ENCODE measurements at regions not wholly inside any gene's neighbourhood (a gene's known extent, or its start where the extent isn't known, plus 50 kb on each side); places are given as distances from the start of the nearest gene placed in this dataset.

GRCh38 chr4:132866616-132867015 is 282.5 kb upstream of the PCDH10 start:
- TF ChIP-seq, protein P1, sequence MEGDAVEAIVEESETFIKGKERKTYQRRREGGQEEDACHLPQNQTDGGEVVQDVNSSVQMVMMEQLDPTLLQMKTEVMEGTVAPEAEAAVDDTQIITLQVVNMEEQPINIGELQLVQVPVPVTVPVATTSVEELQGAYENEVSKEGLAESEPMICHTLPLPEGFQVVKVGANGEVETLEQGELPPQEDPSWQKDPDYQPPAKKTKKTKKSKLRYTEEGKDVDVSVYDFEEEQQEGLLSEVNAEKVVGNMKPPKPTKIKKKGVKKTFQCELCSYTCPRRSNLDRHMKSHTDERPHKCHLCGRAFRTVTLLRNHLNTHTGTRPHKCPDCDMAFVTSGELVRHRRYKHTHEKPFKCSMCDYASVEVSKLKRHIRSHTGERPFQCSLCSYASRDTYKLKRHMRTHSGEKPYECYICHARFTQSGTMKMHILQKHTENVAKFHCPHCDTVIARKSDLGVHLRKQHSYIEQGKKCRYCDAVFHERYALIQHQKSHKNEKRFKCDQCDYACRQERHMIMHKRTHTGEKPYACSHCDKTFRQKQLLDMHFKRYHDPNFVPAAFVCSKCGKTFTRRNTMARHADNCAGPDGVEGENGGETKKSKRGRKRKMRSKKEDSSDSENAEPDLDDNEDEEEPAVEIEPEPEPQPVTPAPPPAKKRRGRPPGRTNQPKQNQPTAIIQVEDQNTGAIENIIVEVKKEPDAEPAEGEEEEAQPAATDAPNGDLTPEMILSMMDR (IDR thresholded peaks at IDR 0.05; ENCODE audit: low read depth, low read length, missing input control) = no peak
- TF ChIP-seq TAF1 (conservative IDR thresholded peaks at IDR 0.05) = no peak
- TF ChIP-seq, protein P2, sequence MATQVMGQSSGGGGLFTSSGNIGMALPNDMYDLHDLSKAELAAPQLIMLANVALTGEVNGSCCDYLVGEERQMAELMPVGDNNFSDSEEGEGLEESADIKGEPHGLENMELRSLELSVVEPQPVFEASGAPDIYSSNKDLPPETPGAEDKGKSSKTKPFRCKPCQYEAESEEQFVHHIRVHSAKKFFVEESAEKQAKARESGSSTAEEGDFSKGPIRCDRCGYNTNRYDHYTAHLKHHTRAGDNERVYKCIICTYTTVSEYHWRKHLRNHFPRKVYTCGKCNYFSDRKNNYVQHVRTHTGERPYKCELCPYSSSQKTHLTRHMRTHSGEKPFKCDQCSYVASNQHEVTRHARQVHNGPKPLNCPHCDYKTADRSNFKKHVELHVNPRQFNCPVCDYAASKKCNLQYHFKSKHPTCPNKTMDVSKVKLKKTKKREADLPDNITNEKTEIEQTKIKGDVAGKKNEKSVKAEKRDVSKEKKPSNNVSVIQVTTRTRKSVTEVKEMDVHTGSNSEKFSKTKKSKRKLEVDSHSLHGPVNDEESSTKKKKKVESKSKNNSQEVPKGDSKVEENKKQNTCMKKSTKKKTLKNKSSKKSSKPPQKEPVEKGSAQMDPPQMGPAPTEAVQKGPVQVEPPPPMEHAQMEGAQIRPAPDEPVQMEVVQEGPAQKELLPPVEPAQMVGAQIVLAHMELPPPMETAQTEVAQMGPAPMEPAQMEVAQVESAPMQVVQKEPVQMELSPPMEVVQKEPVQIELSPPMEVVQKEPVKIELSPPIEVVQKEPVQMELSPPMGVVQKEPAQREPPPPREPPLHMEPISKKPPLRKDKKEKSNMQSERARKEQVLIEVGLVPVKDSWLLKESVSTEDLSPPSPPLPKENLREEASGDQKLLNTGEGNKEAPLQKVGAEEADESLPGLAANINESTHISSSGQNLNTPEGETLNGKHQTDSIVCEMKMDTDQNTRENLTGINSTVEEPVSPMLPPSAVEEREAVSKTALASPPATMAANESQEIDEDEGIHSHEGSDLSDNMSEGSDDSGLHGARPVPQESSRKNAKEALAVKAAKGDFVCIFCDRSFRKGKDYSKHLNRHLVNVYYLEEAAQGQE (IDR thresholded peaks at IDR 0.05) = no peak
- TF ChIP-seq RXRA (IDR thresholded peaks at IDR 0.05) = no peak
- TF ChIP-seq FOXA1 (IDR thresholded peaks at IDR 0.05) = no peak
- TF ChIP-seq YY1 (IDR thresholded peaks at IDR 0.05) = no peak
- TF ChIP-seq GABPA (IDR thresholded peaks at IDR 0.05 in 1 of 2, conservative IDR thresholded peaks at IDR 0.05 in 1 of 2) = no peak
- TF ChIP-seq ATF3 (IDR thresholded peaks at IDR 0.05) = no peak

Measured in liver (tissue), 3 donors.